HG03175 (cell line): ENCODE measurements at regions not wholly inside any gene's neighbourhood (a gene's known extent, or its start where the extent isn't known, plus 50 kb on each side); places are given as distances from the start of the nearest gene placed in this dataset.
"Not testable (repeated sequence)": the region's sequence is repeated elsewhere in the genome, so short reads cannot be mapped to it uniquely, and the experiment has no call there.

Experiments
- ATAC-seq: cut with Tn5 transposase; IDR thresholded peaks from one replicate; pipeline ENCODE4 v1.9.1; 2021; ENCODE audit warnings: mild to moderate bottlenecking, moderate library complexity; ENCODE audit not compliant: unreplicated experiment

- no peak for ATAC-seq
Observed at GRCh38 chr5:52010454-52010853, 627.2 kb downstream of the ISL1 start.

GRCh38 chr5:52013523-52013922 lies 630.3 kb downstream of the ISL1 start:
- no peak for ATAC-seq

- ATAC-seq = no peak
Observed at GRCh38 chr5:52015760-52016159, 632.5 kb downstream of the ISL1 start.

- ATAC-seq = no peak
Observed at GRCh38 chr5:52017567-52017966, 634.3 kb downstream of the ISL1 start.

GRCh38 chr5:52024359-52024758 lies 641.1 kb downstream of the ISL1 start:
- no peak for ATAC-seq

- ATAC-seq = not testable (repeated sequence)
Observed at GRCh38 chr5:52029836-52030235, 646.6 kb downstream of the ISL1 start.

- ATAC-seq = no peak
Observed at GRCh38 chr5:52041842-52042241, 658.6 kb downstream of the ISL1 start.

- ATAC-seq = no peak
Observed at GRCh38 chr5:52043137-52043536, 659.9 kb downstream of the ISL1 start.

GRCh38 chr5:52043543-52043942 lies 660.3 kb downstream of the ISL1 start:
- ATAC-seq = no peak

- no peak for ATAC-seq
Observed at GRCh38 chr5:52051759-52052158, 668.5 kb downstream of the ISL1 start.

GRCh38 chr5:52063186-52063585 lies 679.9 kb downstream of the ISL1 start:
- no peak for ATAC-seq

GRCh38 chr5:52065182-52065581 lies 681.9 kb downstream of the ISL1 start:
- ATAC-seq = no peak

GRCh38 chr5:52069997-52070396 lies 686.7 kb downstream of the ISL1 start:
- ATAC-seq = no peak

- ATAC-seq = no peak
Observed at GRCh38 chr5:52073993-52074689, 690.9 kb downstream of the ISL1 start.

- no peak for ATAC-seq
Observed at GRCh38 chr5:52077941-52078815, 694.9 kb downstream of the ISL1 start.

- not testable (repeated sequence) for ATAC-seq
Observed at GRCh38 chr5:52102311-52102710, 685.4 kb upstream of the ITGA1 start.

- no peak for ATAC-seq
Observed at GRCh38 chr5:52107210-52107905, 680.4 kb upstream of the ITGA1 start.

- no peak for ATAC-seq
Observed at GRCh38 chr5:52119768-52120167, 667.9 kb upstream of the ITGA1 start.

GRCh38 chr5:52132053-52132452 lies 655.7 kb upstream of the ITGA1 start:
- ATAC-seq = no peak

- ATAC-seq = no peak
Observed at GRCh38 chr5:52134013-52134650, 653.6 kb upstream of the ITGA1 start.
